ENCODE measurements at regions not wholly inside any gene's neighbourhood (a gene's known extent, or its start where the extent isn't known, plus 50 kb on each side); places are given as distances from the start of the nearest gene placed in this dataset.

GRCh38 chr12:93033948-93034347 is 104.9 kb upstream of the EEA1 start:
- no peak for DNase-seq (ENCODE audit: low read depth, low spot score)
- in situ Hi-C loops (cut with HindIII; ENCODE audit: low pct_unique_long_range_greater_than_20kb, low sequenced_read_pairs), result no loop called here

DNA sequence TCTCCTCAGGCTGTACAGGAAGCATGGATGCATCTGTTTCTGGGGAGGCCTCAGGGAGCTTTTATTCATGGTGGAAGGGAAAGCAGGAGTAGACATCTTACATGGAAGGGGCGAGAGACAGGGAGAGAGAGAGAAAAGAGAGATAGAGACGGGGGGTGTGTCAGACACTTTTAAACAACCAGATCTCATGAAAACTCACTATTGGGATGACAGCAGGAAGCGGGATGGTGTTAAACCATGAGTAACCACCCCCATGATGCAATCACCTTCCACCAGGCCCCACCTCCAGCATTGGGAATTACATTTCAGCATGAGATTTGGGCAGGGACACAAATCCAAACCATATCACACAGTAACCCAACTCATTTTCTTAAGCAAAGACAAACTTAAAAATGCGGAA is 110.0 kb upstream of the EEA1 start:
- in situ Hi-C loops (cut with HindIII; ENCODE audit: low pct_unique_long_range_greater_than_20kb, low sequenced_read_pairs), result no loop called here
- DNase-seq (ENCODE audit: low read depth, low spot score), result no peak

- in situ Hi-C loops (cut with HindIII; ENCODE audit: low pct_unique_long_range_greater_than_20kb, low sequenced_read_pairs), result no loop called here
- no peak for DNase-seq (ENCODE audit: low read depth, low spot score)
Measured at GRCh38 chr12:93039930-93040329, 110.8 kb upstream of the EEA1 start.

DNA sequence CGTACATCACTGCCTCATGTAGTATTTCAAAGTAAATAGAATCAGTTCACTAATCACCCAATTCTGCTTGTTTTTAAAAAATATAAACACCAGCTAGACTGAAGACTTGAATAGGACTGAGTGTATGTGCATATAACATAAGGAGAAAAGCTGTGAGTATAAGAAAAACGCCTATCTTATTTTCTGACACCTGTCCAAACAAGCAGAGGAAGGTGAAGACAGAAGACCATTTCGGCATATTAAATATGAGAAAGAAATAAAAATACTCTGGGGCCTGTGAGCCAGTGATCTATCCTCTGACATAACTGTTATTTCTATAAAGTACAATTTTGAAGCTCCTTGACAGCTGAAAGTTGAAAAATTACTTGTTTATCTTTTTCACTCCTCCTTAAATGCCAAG is 111.3 kb upstream of the EEA1 start:
- in situ Hi-C loops (cut with HindIII; ENCODE audit: low pct_unique_long_range_greater_than_20kb, low sequenced_read_pairs), result no loop called here

DNA sequence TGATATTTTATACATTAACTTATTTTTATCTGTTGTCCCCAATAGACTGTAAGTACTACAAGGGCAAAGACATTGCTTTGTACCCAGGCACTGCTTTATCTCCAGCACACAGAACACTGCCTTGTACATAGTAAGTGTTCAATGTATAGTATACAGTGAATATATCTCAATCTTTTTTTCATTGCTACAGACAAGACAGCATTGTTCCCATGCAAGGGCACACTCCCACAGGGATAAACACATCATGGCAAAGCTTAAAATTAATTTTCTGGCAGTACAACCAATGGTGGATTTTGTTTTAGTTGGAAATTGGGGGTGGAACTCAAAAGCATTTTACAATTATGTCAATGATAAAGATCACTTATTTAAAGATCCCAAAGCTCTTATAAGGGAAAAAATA is 112.3 kb upstream of the EEA1 start:
- in situ Hi-C loops (cut with HindIII; ENCODE audit: low pct_unique_long_range_greater_than_20kb, low sequenced_read_pairs), result no loop called here
- no peak for DNase-seq (ENCODE audit: low read depth, low spot score)

More for the DNA sequence above, 111.3 kb upstream of the EEA1 start:
- DNase-seq (ENCODE audit: low read depth, low spot score), result no peak

GRCh38 chr12:93042283-93042682 is 113.2 kb upstream of the EEA1 start:
- no peak for DNase-seq (ENCODE audit: low read depth, low spot score)
- in situ Hi-C loops (cut with HindIII; ENCODE audit: low pct_unique_long_range_greater_than_20kb, low sequenced_read_pairs), result no loop called here

GRCh38 chr12:93042684-93043083 is 113.6 kb upstream of the EEA1 start:
- DNase-seq (ENCODE audit: low read depth, low spot score), result no peak
- in situ Hi-C loops (cut with HindIII; ENCODE audit: low pct_unique_long_range_greater_than_20kb, low sequenced_read_pairs), result no loop called here

GRCh38 chr12:93043192-93043876 is 114.2 kb upstream of the EEA1 start:
- in situ Hi-C loops (cut with HindIII; ENCODE audit: low pct_unique_long_range_greater_than_20kb, low sequenced_read_pairs), result no loop called here

DNA sequence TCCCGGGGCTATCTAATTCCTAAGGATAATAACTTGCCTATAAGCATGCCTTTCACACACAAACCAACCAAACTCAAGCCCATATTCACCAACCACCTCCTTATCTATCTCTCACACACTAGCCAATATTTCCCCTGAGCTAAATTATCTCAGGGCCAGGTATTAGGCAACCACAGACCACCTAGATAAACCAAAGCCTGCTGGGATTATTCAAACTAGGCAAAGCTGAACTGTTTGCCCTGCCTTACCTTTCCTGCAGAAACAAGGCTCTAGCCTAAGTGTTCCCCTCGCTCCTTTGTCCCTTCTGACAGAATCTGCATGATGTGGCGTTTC is 114.7 kb upstream of the EEA1 start:
- DNase-seq (ENCODE audit: low read depth, low spot score), result no peak
- in situ Hi-C loops (cut with HindIII; ENCODE audit: low pct_unique_long_range_greater_than_20kb, low sequenced_read_pairs), result no loop called here

More at GRCh38 chr12:93043192-93043876, 114.2 kb upstream of the EEA1 start:
- no peak for DNase-seq (ENCODE audit: low read depth, low spot score)

- in situ Hi-C loops (cut with HindIII; ENCODE audit: low pct_unique_long_range_greater_than_20kb, low sequenced_read_pairs), result no loop called here
- no peak for DNase-seq (ENCODE audit: low read depth, low spot score)
Measured at GRCh38 chr12:93047118-93047517, 118.0 kb upstream of the EEA1 start.

GRCh38 chr12:93048656-93049055 is 119.6 kb upstream of the EEA1 start:
- peak; percentile 92 for DNase-seq (ENCODE audit: low read depth, low spot score)
- in situ Hi-C loops (cut with HindIII; ENCODE audit: low pct_unique_long_range_greater_than_20kb, low sequenced_read_pairs), result no loop called here

DNA sequence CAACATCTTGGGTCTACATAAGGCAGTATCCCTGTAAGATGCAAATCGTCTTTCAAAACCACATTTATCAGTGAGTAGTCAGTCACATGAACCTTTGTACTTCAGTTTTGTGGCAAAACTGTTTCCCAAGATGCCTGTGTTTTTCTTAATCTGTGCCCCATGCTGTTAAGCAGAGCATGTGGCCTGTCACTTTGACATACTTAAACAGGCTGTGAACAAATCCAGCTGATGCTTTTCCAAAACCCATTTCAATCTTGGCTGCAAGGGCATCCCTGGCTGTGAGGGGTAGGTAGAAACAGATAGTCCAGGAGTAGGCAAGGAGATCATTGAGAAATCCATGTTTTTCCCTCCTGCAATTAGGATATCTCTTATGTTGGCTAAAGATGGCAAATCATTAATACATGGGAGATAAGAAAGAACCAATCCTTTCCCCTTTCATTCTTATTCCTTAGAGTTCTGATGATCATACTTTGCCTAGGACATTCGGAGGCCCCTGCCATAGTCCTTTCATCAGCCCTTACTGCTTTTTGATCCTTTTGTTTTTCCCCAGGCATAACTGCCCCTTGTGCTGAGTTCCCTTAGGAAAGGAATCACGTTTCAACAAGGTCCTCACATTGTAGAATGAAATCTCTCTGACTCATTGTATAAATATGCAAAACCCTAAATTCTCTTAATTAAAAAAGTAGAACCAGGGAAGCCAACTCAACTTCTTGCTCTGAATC is 121.1 kb upstream of the EEA1 start:
- DNase-seq (ENCODE audit: low read depth, low spot score), result peak; percentile 17
- in situ Hi-C loops (cut with HindIII; ENCODE audit: low pct_unique_long_range_greater_than_20kb, low sequenced_read_pairs), result no loop called here

DNA sequence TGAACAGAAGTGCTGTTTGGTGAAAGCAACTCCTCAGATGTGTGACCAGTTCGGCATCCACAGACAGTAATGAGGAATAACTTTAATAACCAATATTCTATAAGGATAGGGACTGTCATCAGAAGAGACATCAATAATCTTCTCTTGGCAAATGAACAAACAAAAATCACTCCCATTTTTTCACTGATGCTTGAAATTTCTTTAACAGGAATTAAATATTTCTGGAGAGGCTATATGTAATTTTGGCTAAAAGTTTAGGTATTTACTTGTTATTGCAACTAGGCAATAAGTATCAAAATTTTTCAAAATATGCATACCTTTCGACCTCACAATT is 121.6 kb upstream of the EEA1 start:
- no peak for DNase-seq (ENCODE audit: low read depth, low spot score)
- in situ Hi-C loops (cut with HindIII; ENCODE audit: low pct_unique_long_range_greater_than_20kb, low sequenced_read_pairs), result no loop called here

- in situ Hi-C loops (cut with HindIII; ENCODE audit: low pct_unique_long_range_greater_than_20kb, low sequenced_read_pairs), result no loop called here
- DNase-seq (ENCODE audit: low read depth, low spot score), result no peak
Measured at GRCh38 chr12:93054021-93054420, 124.9 kb upstream of the EEA1 start.

GRCh38 chr12:93055221-93055620 is 126.1 kb upstream of the EEA1 start:
- no peak for DNase-seq (ENCODE audit: low read depth, low spot score)
- in situ Hi-C loops (cut with HindIII; ENCODE audit: low pct_unique_long_range_greater_than_20kb, low sequenced_read_pairs), result no loop called here

- in situ Hi-C loops (cut with HindIII; ENCODE audit: low pct_unique_long_range_greater_than_20kb, low sequenced_read_pairs), result no loop called here
- DNase-seq (ENCODE audit: low read depth, low spot score), result no peak
Measured at GRCh38 chr12:93056971-93057535, 128.0 kb upstream of the EEA1 start.

- in situ Hi-C loops (cut with HindIII; ENCODE audit: low pct_unique_long_range_greater_than_20kb, low sequenced_read_pairs), result no loop called here
Measured at GRCh38 chr12:93058280-93058679, 129.2 kb upstream of the EEA1 start.

GRCh38 chr12:93059288-93059687 is 130.2 kb upstream of the EEA1 start:
- in situ Hi-C loops (cut with HindIII; ENCODE audit: low pct_unique_long_range_greater_than_20kb, low sequenced_read_pairs), result no loop called here
- DNase-seq (ENCODE audit: low read depth, low spot score), result no peak

More at GRCh38 chr12:93058280-93058679, 129.2 kb upstream of the EEA1 start:
- DNase-seq (ENCODE audit: low read depth, low spot score), result no peak

Measured in SK-MEL-5 (cell line).